OCI-LY7 (cell line): ENCODE measurements at regions not wholly inside any gene's neighbourhood (a gene's known extent, or its start where the extent isn't known, plus 50 kb on each side); places are given as distances from the start of the nearest gene placed in this dataset.

Source experiments
- EZH2phosphoT487 ChIP-seq: fragments of 200-600 bp; sonication (generic); IDR thresholded peaks from 2 replicates; pipeline ENCODE4 v1.6.1; 2018; ENCODE audit warnings: low read depth, borderline replicate concordance, mild to moderate bottlenecking, mixed run types, antibody characterized with exemption, low read length, moderate library complexity, mixed read lengths
- TF ChIP-seq, protein P1 (sequence below): fragments of 200-600 bp; sonication (generic); conservative IDR thresholded peaks from 2 replicates; pipeline ENCODE4 v1.5.1; 2014; ENCODE audit warnings: mild to moderate bottlenecking, antibody characterized with exemption, low read length, moderate library complexity, mixed read lengths

DNA sequence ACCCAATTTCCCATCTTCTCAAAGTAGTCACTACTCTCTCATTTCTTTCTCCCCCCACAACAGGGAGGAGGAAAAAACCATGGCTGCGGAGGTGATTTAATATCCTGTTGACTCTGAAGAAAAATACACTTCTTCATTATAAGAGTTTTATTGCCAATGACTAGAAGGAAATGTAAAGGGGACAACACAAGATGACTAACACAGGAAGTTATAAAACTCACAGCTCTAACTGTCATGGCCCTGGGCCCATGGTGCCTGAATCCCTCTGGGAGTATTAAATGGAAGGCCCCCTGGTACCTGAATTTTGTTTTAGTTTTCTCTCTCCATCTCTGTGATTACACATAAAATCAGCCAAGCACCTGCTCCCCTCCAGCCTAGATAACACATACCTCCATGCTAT is 352.8 kb upstream of the FAT3 start:
- TF ChIP-seq, protein P1, sequence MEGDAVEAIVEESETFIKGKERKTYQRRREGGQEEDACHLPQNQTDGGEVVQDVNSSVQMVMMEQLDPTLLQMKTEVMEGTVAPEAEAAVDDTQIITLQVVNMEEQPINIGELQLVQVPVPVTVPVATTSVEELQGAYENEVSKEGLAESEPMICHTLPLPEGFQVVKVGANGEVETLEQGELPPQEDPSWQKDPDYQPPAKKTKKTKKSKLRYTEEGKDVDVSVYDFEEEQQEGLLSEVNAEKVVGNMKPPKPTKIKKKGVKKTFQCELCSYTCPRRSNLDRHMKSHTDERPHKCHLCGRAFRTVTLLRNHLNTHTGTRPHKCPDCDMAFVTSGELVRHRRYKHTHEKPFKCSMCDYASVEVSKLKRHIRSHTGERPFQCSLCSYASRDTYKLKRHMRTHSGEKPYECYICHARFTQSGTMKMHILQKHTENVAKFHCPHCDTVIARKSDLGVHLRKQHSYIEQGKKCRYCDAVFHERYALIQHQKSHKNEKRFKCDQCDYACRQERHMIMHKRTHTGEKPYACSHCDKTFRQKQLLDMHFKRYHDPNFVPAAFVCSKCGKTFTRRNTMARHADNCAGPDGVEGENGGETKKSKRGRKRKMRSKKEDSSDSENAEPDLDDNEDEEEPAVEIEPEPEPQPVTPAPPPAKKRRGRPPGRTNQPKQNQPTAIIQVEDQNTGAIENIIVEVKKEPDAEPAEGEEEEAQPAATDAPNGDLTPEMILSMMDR = no peak
- TF ChIP-seq EZH2phosphoT487 = no peak
